ENCODE measurements at regions not wholly inside any gene's neighbourhood (a gene's known extent, or its start where the extent isn't known, plus 50 kb on each side); places are given as distances from the start of the nearest gene placed in this dataset.

GRCh38 chr3:6510713-6511112 is 350.2 kb upstream of the GRM7 start:
- no peak for DNase-seq (ENCODE audit: low spot score)

GRCh38 chr3:6512172-6512800 is 348.6 kb upstream of the GRM7 start:
- DNase-seq (ENCODE audit: low spot score), result no peak

- no peak for DNase-seq (ENCODE audit: low spot score)
Measured at GRCh38 chr3:6516143-6516542, 344.8 kb upstream of the GRM7 start.

GRCh38 chr3:6516694-6517093 is 344.2 kb upstream of the GRM7 start:
- no peak for DNase-seq (ENCODE audit: low spot score)

GRCh38 chr3:6518709-6519345 is 342.1 kb upstream of the GRM7 start:
- no peak for DNase-seq (ENCODE audit: low spot score)

- no peak for DNase-seq (ENCODE audit: low spot score)
Measured at GRCh38 chr3:6521369-6522113, 339.4 kb upstream of the GRM7 start.

- DNase-seq (ENCODE audit: low spot score), result no peak
Measured at GRCh38 chr3:6522191-6522590, 338.7 kb upstream of the GRM7 start.

GRCh38 chr3:6523043-6523442 is 337.9 kb upstream of the GRM7 start:
- DNase-seq (ENCODE audit: low spot score), result no peak

GRCh38 chr3:6524479-6524878 is 336.4 kb upstream of the GRM7 start:
- no peak for DNase-seq (ENCODE audit: low spot score)

- no peak for DNase-seq (ENCODE audit: low spot score)
Measured at GRCh38 chr3:6526321-6526720, 334.6 kb upstream of the GRM7 start.

GRCh38 chr3:6526861-6527260 is 334.1 kb upstream of the GRM7 start:
- DNase-seq (ENCODE audit: low spot score), result no peak

GRCh38 chr3:6528951-6529350 is 332.0 kb upstream of the GRM7 start:
- DNase-seq (ENCODE audit: low spot score), result no peak

- DNase-seq (ENCODE audit: low spot score), result no peak
Measured at GRCh38 chr3:6531153-6531552, 329.8 kb upstream of the GRM7 start.

GRCh38 chr3:6532101-6532500 is 328.8 kb upstream of the GRM7 start:
- no peak for DNase-seq (ENCODE audit: low spot score)

- DNase-seq (ENCODE audit: low spot score), result no peak
Measured at GRCh38 chr3:6540981-6541380, 319.9 kb upstream of the GRM7 start.

- DNase-seq (ENCODE audit: low spot score), result peak; percentile 12
Measured at GRCh38 chr3:6542795-6543194, 318.1 kb upstream of the GRM7 start.

GRCh38 chr3:6549296-6549695 is 311.6 kb upstream of the GRM7 start:
- DNase-seq (ENCODE audit: low spot score), result no peak

GRCh38 chr3:6551165-6551564 is 309.8 kb upstream of the GRM7 start:
- DNase-seq (ENCODE audit: low spot score), result no peak

GRCh38 chr3:6560259-6560658 is 300.7 kb upstream of the GRM7 start:
- DNase-seq (ENCODE audit: low spot score), result no peak

GRCh38 chr3:6567241-6567640 is 293.7 kb upstream of the GRM7 start:
- no peak for DNase-seq (ENCODE audit: low spot score)

GRCh38 chr3:6568999-6569493 is 291.9 kb upstream of the GRM7 start:
- no peak for DNase-seq (ENCODE audit: low spot score)

GRCh38 chr3:6571448-6571847 is 289.5 kb upstream of the GRM7 start:
- DNase-seq (ENCODE audit: low spot score), result peak; percentile 54

- no peak for DNase-seq (ENCODE audit: low spot score)
Measured at GRCh38 chr3:6577584-6577983, 283.3 kb upstream of the GRM7 start.

Data from HuH-7.5 (cell line).